Fibroblast of skin of left quadriceps (primary cell): ENCODE measurements at regions not wholly inside any gene's neighbourhood (a gene's known extent, or its start where the extent isn't known, plus 50 kb on each side); places are given as distances from the start of the nearest gene placed in this dataset.
A peak's percentile ranks its signal among the peaks of the same experiment; 100 is the strongest.
"Not testable (repeated sequence)": the region's sequence is repeated elsewhere in the genome, so short reads cannot be mapped to it uniquely, and the experiment has no call there.

Experiments
- DNase-seq, 2 experiments: peaks; one replicate each; pipeline ENCODE4 v3.0.0-alpha.2; 2013; ENCODE audit warnings: low read depth in 2 of 2

- peak in 1 of 2 experiments; percentile 3 for DNase-seq
These were observed 238.5 kb upstream of the ERBB4 start for GRCh38 chr2:212777020-212777491.

GRCh38 chr2:212773808-212774339 is 235.3 kb upstream of the ERBB4 start:
- DNase-seq = no peak

- no peak for DNase-seq
These were observed 231.6 kb upstream of the ERBB4 start for GRCh38 chr2:212770240-212770639.

- no peak for DNase-seq
These were observed 228.3 kb upstream of the ERBB4 start for GRCh38 chr2:212766921-212767320.

- DNase-seq = no peak
These were observed 214.2 kb upstream of the ERBB4 start for GRCh38 chr2:212752730-212753351.

- DNase-seq = no peak
These were observed 206.8 kb upstream of the ERBB4 start for GRCh38 chr2:212745359-212745758.

GRCh38 chr2:212737392-212738172 is 199.0 kb upstream of the ERBB4 start:
- no peak for DNase-seq

- no peak for DNase-seq
These were observed 197.8 kb upstream of the ERBB4 start for GRCh38 chr2:212736385-212736726.

- DNase-seq = no peak
These were observed 194.7 kb upstream of the ERBB4 start for GRCh38 chr2:212733273-212733672.

- no peak for DNase-seq
These were observed 194.3 kb upstream of the ERBB4 start for GRCh38 chr2:212732860-212733259.

GRCh38 chr2:212730994-212731393 is 192.4 kb upstream of the ERBB4 start:
- no peak for DNase-seq

GRCh38 chr2:212728717-212729116 is 190.1 kb upstream of the ERBB4 start:
- DNase-seq = no peak

- DNase-seq = no peak
These were observed 189.1 kb upstream of the ERBB4 start for GRCh38 chr2:212727751-212728150.

GRCh38 chr2:212726403-212726802 is 187.8 kb upstream of the ERBB4 start:
- no peak for DNase-seq

GRCh38 chr2:212725180-212725579 is 186.6 kb upstream of the ERBB4 start:
- no peak for DNase-seq

GRCh38 chr2:212723226-212723625 is 184.6 kb upstream of the ERBB4 start:
- no peak for DNase-seq

GRCh38 chr2:212722046-212722445 is 183.4 kb upstream of the ERBB4 start:
- DNase-seq = no peak

GRCh38 chr2:212721026-212721451 is 182.4 kb upstream of the ERBB4 start:
- DNase-seq = no peak

- DNase-seq = not testable (repeated sequence)
These were observed 176.8 kb upstream of the ERBB4 start for GRCh38 chr2:212715411-212715810.

GRCh38 chr2:212713681-212714080 is 175.1 kb upstream of the ERBB4 start:
- DNase-seq = no peak

GRCh38 chr2:212712991-212713390 is 174.4 kb upstream of the ERBB4 start:
- DNase-seq = no peak

GRCh38 chr2:212712466-212712865 is 173.9 kb upstream of the ERBB4 start:
- DNase-seq = no peak

GRCh38 chr2:212711856-212712255 is 173.3 kb upstream of the ERBB4 start:
- DNase-seq = peak in 1 of 2 experiments; percentile 8
